Glutamatergic neuron (in vitro differentiated cells): ENCODE measurements at regions not wholly inside any gene's neighbourhood (a gene's known extent, or its start where the extent isn't known, plus 50 kb on each side); places are given as distances from the start of the nearest gene placed in this dataset.

Experiments used
- DNase-seq: peaks from one replicate; pipeline ENCODE4 v3.0.0; 2022
- H3K27ac Mint-ChIP-seq: one replicate; pipeline ENCODE4 v1.8.0; 2020; ENCODE audit warnings: mild to moderate bottlenecking, mixed read lengths, inconsistent platforms; ENCODE audit not compliant: unreplicated experiment
- H3K27me3 Mint-ChIP-seq: one replicate; pipeline ENCODE4 v1.8.0; 2020; ENCODE audit warnings: mild to moderate bottlenecking, moderate library complexity, mixed read lengths, inconsistent platforms; ENCODE audit not compliant: unreplicated experiment
- H3K36me3 Mint-ChIP-seq: one replicate; pipeline ENCODE4 v1.8.0; 2020; ENCODE audit warnings: mild to moderate bottlenecking, mixed read lengths, inconsistent platforms; ENCODE audit not compliant: unreplicated experiment
- H3K4me1 Mint-ChIP-seq: one replicate; pipeline ENCODE4 v1.8.0; 2020; ENCODE audit warnings: mild to moderate bottlenecking, low read depth, mixed read lengths, inconsistent platforms; ENCODE audit not compliant: unreplicated experiment
- H3K4me3 Mint-ChIP-seq: one replicate; pipeline ENCODE4 v1.8.0; 2020; ENCODE audit warnings: mild to moderate bottlenecking, mixed read lengths, inconsistent platforms; ENCODE audit not compliant: unreplicated experiment
- H3K9me3 Mint-ChIP-seq: one replicate; pipeline ENCODE4 v1.8.0; 2020; ENCODE audit warnings: mild to moderate bottlenecking, moderate library complexity, mixed read lengths, inconsistent platforms; ENCODE audit not compliant: unreplicated experiment
- CTCF ChIP-seq: fragments of 200-600 bp; sonication (generic); IDR thresholded peaks from one replicate; pipeline ENCODE4 v1.5.0; 2021; ENCODE audit not compliant: partially characterized antibody, unreplicated experiment

- no peak for DNase-seq
- peaks cover 8% of the 10 kb centered on the region for H3K9me3 Mint-ChIP-seq
- no peak overlapping the region for H3K4me3 Mint-ChIP-seq
- no peak for TF ChIP-seq CTCF
- peaks cover 1% of the 10 kb centered on the region for H3K27me3 Mint-ChIP-seq
- H3K36me3 Mint-ChIP-seq: no peaks in the 10 kb centered on the region
- peaks cover 20% of the 10 kb centered on the region for H3K4me1 Mint-ChIP-seq
- no peak overlapping the region for H3K27ac Mint-ChIP-seq
These were observed 54.8 kb upstream of the UQCRFS1 start for GRCh38 chr19:29267701-29268100.

- Mint-ChIP-seq H3K27ac (no peak overlapping the region), H3K4me3 (no peak overlapping the region), H3K36me3 (peaks cover 4% of the 10 kb centered on the region), H3K4me1 (peaks cover 22% of the 10 kb centered on the region), H3K9me3 (peaks cover 10% of the 10 kb centered on the region), H3K27me3 (peaks cover 4% of the 10 kb centered on the region)
- no peak for TF ChIP-seq CTCF
- DNase-seq: no peak
These were observed 55.2 kb upstream of the UQCRFS1 start for GRCh38 chr19:29268103-29268502.

GRCh38 chr19:29268721-29269393 is 55.9 kb upstream of the UQCRFS1 start:
- Mint-ChIP-seq H3K27ac (no peak overlapping the region), H3K27me3 (peaks cover 4% of the 10 kb centered on the region), H3K9me3 (peaks cover 6% of the 10 kb centered on the region), H3K36me3 (peaks cover 4% of the 10 kb centered on the region), H3K4me3 (no peak overlapping the region), H3K4me1 (peaks cover 17% of the 10 kb centered on the region)
- DNase-seq: no peak
- TF ChIP-seq CTCF: no peak

- TF ChIP-seq CTCF: no peak
- Mint-ChIP-seq H3K4me1 (peaks cover 19% of the 10 kb centered on the region), H3K27me3 (peaks cover 4% of the 10 kb centered on the region), H3K9me3 (peaks cover 6% of the 10 kb centered on the region), H3K36me3 (peaks cover 4% of the 10 kb centered on the region), H3K27ac (no peak overlapping the region), H3K4me3 (no peak overlapping the region)
- no peak for DNase-seq
These were observed 56.7 kb upstream of the UQCRFS1 start for GRCh38 chr19:29269641-29270040.

- H3K4me1 Mint-ChIP-seq: peaks cover 20% of the 10 kb centered on the region
- DNase-seq: no peak
- H3K9me3 Mint-ChIP-seq: peaks cover 6% of the 10 kb centered on the region
- no peak overlapping the region for H3K27ac Mint-ChIP-seq
- no peak for TF ChIP-seq CTCF
- H3K36me3 Mint-ChIP-seq: peaks cover 4% of the 10 kb centered on the region
- peaks cover 4% of the 10 kb centered on the region for H3K27me3 Mint-ChIP-seq
- H3K4me3 Mint-ChIP-seq: no peak overlapping the region
These were observed 58.4 kb upstream of the UQCRFS1 start for GRCh38 chr19:29271341-29271740.
